H1 (cell line): ENCODE measurements at regions not wholly inside any gene's neighbourhood (a gene's known extent, or its start where the extent isn't known, plus 50 kb on each side); places are given as distances from the start of the nearest gene placed in this dataset.

Source experiments
- CTCF ChIA-PET: fragments of 300-600 bp; sonication (Branson Sonifier 250); formaldehyde crosslinking; loops from one replicate; lab custom pipeline; 2021; ENCODE audit not compliant: partially characterized antibody; lab: Charles Lee
- POLR2A ChIA-PET: fragments of 300-600 bp; sonication (Branson Sonifier 250); formaldehyde crosslinking; loops from one replicate; lab custom pipeline; 2021; ENCODE audit warnings: inconsistent platforms; ENCODE audit not compliant: partially characterized antibody; lab: Charles Lee
- DNase-seq, 2 experiments: peaks; one replicate each; pipeline versions ENCODE4 v3.0.0 to v3.0.0-alpha.2; 2010 to 2022; ENCODE audit warnings: low spot score in 2 of 2, low read depth in 1 of 2, mixed read lengths in 1 of 2
- FAIRE-seq: peaks from 2 replicates; lab custom pipeline; 2011; peaks lifted over from hg19 to GRCh38; lab: Jason Lieb, UNC
- H2AFZ ChIP-seq: 2 replicates; pipeline ENCODE4 v1.8.1; 2012; ENCODE audit warnings: low read length, inconsistent platforms
- H2AK5ac ChIP-seq: 2 replicates; pipeline ENCODE4 v1.6.1; 2013; ENCODE audit warnings: low read depth, low read length
- H2BK120ac ChIP-seq: replicated peaks from 2 replicates; pipeline ENCODE3; 2013; ENCODE audit warnings: low read depth, low read length, inconsistent platforms
- H2BK12ac ChIP-seq: 2 replicates; pipeline ENCODE4 v1.6.1; 2013; ENCODE audit warnings: low read depth, low read length
- H2BK15ac ChIP-seq: 2 replicates; pipeline ENCODE4 v1.6.1; 2013; ENCODE audit warnings: low read length
- H2BK20ac ChIP-seq: 2 replicates; pipeline ENCODE4 v1.6.1; 2013; ENCODE audit warnings: low read length
- H2BK5ac ChIP-seq: 2 replicates; pipeline ENCODE4 v1.6.1; 2013; ENCODE audit warnings: low read depth, low read length
- H3K14ac ChIP-seq: 2 replicates; pipeline ENCODE4 v1.6.1; 2013; ENCODE audit warnings: inconsistent platforms; ENCODE audit not compliant: insufficient read length
- H3K18ac ChIP-seq: 2 replicates; pipeline ENCODE4 v1.6.1; 2013; ENCODE audit warnings: low read length; ENCODE audit errors: extremely low read depth
- H3K23ac ChIP-seq: 2 replicates; pipeline ENCODE4 v1.6.1; 2013; ENCODE audit warnings: inconsistent platforms; ENCODE audit not compliant: insufficient read length
- H3K23me2 ChIP-seq: 2 replicates; pipeline ENCODE4 v1.6.1; 2013; ENCODE audit warnings: low read depth, low read length
- H3K27ac ChIP-seq: 2 replicates; pipeline ENCODE4 v1.6.1; 2011; ENCODE audit warnings: low read depth, low read length, inconsistent platforms
- H3K27me3 ChIP-seq, 4 experiments: replicated peaks in 1 of 4; 1 replicate in 1 of 4; 2 replicates in 3 of 4; pipeline versions ENCODE4 v1.6.1 to v1.8.1; 2011 to 2013; ENCODE audit warnings: low read length in 3 of 4, mild to moderate bottlenecking in 3 of 4, inconsistent platforms in 2 of 4, mixed read lengths in 2 of 4, moderate library complexity in 1 of 4; ENCODE audit not compliant: control insufficient read depth in 3 of 4, insufficient read depth in 3 of 4; ENCODE audit errors: extremely low read depth in 1 of 4
- H3K36me3 ChIP-seq, 4 experiments: 2 replicates each; pipeline versions ENCODE4 v1.6.1 to v1.8.1; 2011 to 2013; ENCODE audit warnings: mild to moderate bottlenecking in 4 of 4, low read length in 3 of 4, moderate library complexity in 2 of 4, control low read depth in 1 of 4, inconsistent platforms in 1 of 4; ENCODE audit not compliant: insufficient read depth in 4 of 4, control insufficient read depth in 2 of 4
- H3K4ac ChIP-seq: replicated peaks from 2 replicates; pipeline ENCODE3; 2013; ENCODE audit warnings: low read length, low read depth, mixed read lengths, inconsistent platforms; ENCODE audit not compliant: insufficient read length
- H3K4me1 ChIP-seq, 4 experiments: replicated peaks in 1 of 4; 1 replicate in 1 of 4; 2 replicates in 3 of 4; pipeline versions ENCODE4 v1.6.1 to v1.8.1; 2011 to 2013; ENCODE audit warnings: low read length in 3 of 4, inconsistent platforms in 2 of 4, mixed read lengths in 1 of 4; ENCODE audit not compliant: insufficient read depth in 4 of 4, control insufficient read depth in 3 of 4
- H3K4me2 ChIP-seq, 2 experiments: 2 replicates each; pipeline versions ENCODE4 v1.6.1 to v1.8.1; 2011 to 2013; ENCODE audit warnings: low read depth in 2 of 2, low read length in 2 of 2, control low read depth in 1 of 2, inconsistent platforms in 1 of 2, mild to moderate bottlenecking in 1 of 2; ENCODE audit not compliant: insufficient read depth in 1 of 2
- H3K4me3 ChIP-seq, 4 experiments: fragments of 200-600, 300-600 bp in 1 of 4; sonication (generic), shearing (Covaris generic), sonication (Bioruptor Twin) in 1 of 4; 2 replicates each; pipeline versions ENCODE4 v1.5.1 to v1.8.1; 2011 to 2016; ENCODE audit warnings: low read length in 4 of 4, low read depth in 3 of 4, control low read depth in 2 of 4, inconsistent platforms in 2 of 4, mild to moderate bottlenecking in 2 of 4, mixed read lengths in 1 of 4, moderate library complexity in 1 of 4; ENCODE audit not compliant: insufficient read depth in 2 of 4; ENCODE audit errors: extremely low read depth in 1 of 4
- H3K56ac ChIP-seq: replicated peaks from 2 replicates; pipeline ENCODE3; 2013; ENCODE audit warnings: low read depth, mild to moderate bottlenecking, mixed read lengths, low read length, inconsistent platforms; ENCODE audit not compliant: insufficient read length
- H3K79me1 ChIP-seq: 2 replicates; pipeline ENCODE4 v1.6.1; 2013; ENCODE audit warnings: low read depth, low read length, control low read depth
- H3K79me2 ChIP-seq, 2 experiments: 2 replicates each; pipeline versions ENCODE4 v1.6.1 to v1.8.1; 2012 to 2013; ENCODE audit warnings: low read length in 2 of 2, mild to moderate bottlenecking in 2 of 2, inconsistent platforms in 1 of 2; ENCODE audit not compliant: insufficient read depth in 2 of 2, control insufficient read depth in 1 of 2
- H3K9ac ChIP-seq, 4 experiments: replicated peaks in 1 of 4; 1 replicate in 1 of 4; 2 replicates in 3 of 4; pipeline versions ENCODE4 v1.6.1 to v1.8.1; 2011 to 2013; ENCODE audit warnings: low read depth in 3 of 4, low read length in 3 of 4, control low read depth in 2 of 4, mild to moderate bottlenecking in 2 of 4, moderate library complexity in 2 of 4, inconsistent platforms in 1 of 4; ENCODE audit errors: extremely low read depth in 1 of 4
- H3K9me3 ChIP-seq, 2 experiments: 2 replicates each; pipeline versions ENCODE4 v1.6.1 to v1.8.1; 2012 to 2013; ENCODE audit warnings: mild to moderate bottlenecking in 2 of 2, moderate library complexity in 2 of 2, control low read depth in 1 of 2, inconsistent platforms in 1 of 2, low read depth in 1 of 2, low read length in 1 of 2, mixed read lengths in 1 of 2; ENCODE audit not compliant: insufficient read depth in 2 of 2
- H4K20me1 ChIP-seq, 2 experiments: replicated peaks in 1 of 2; 2 replicates each; pipeline versions ENCODE3 to v1.8.1; 2011 to 2013; ENCODE audit warnings: inconsistent platforms in 2 of 2, low read length in 2 of 2, mild to moderate bottlenecking in 1 of 2; ENCODE audit not compliant: insufficient read depth in 2 of 2, control insufficient read depth in 1 of 2
- H4K5ac ChIP-seq: 2 replicates; pipeline ENCODE4 v1.6.1; 2013; ENCODE audit warnings: low read length, low read depth, mixed read lengths, inconsistent platforms; ENCODE audit not compliant: insufficient read length
- H4K8ac ChIP-seq: 2 replicates; pipeline ENCODE4 v1.8.0; 2013; ENCODE audit warnings: mild to moderate bottlenecking, moderate library complexity, low read length, inconsistent platforms; ENCODE audit not compliant: insufficient read depth; ENCODE audit errors: extremely low read depth
- H4K91ac ChIP-seq: replicated peaks from 2 replicates; pipeline ENCODE3; 2013; ENCODE audit warnings: low read length, mixed read lengths, inconsistent platforms; ENCODE audit not compliant: insufficient read length
- KDM1A ChIP-seq: fragments of 200-600, 300-600 bp; sonication (generic); IDR thresholded peaks from 2 replicates; pipeline ENCODE4 v1.7.1; 2016; ENCODE audit warnings: mild to moderate bottlenecking, low read length, borderline replicate concordance
- RXRA ChIP-seq: IDR thresholded peaks from 2 replicates; pipeline ENCODE4 v1.6.1; 2011; ENCODE audit warnings: low read depth, mild to moderate bottlenecking, low read length, moderate library complexity; ENCODE audit not compliant: insufficient read depth
- WGBS, 2 experiments: shearing (Covaris generic) in 1 of 2; methylation state at CpG; one replicate each; pipeline versions ENCODE4 v1.1.6 to v1.1.7; 2013 to 2015; ENCODE audit warnings: low lambda C conversion rate in 2 of 2, mixed read lengths in 2 of 2, inconsistent platforms in 1 of 2, low coverage in 1 of 2, missing lambda C conversion rate in 1 of 2; ENCODE audit not compliant: insufficient replicate concordance in 2 of 2, insufficient coverage in 1 of 2, insufficient read length in 1 of 2; ENCODE audit errors: extremely low coverage in 1 of 2, missing lambda C conversion rate in 1 of 2; 5-methylcytosine and 5-hydroxymethylcytosine counted together

GRCh38 chr11:129596351-129596750 is 219.3 kb upstream of the TMEM45B start:
- Histone ChIP-seq H3K4ac (no peak overlapping the region), H2BK120ac (no peak overlapping the region), H4K20me1 (no peaks in the 10 kb centered on the region), H3K79me2 (no peaks in the 10 kb centered on the region), H3K4me3 (no peak overlapping the region), H2AK5ac (no peak overlapping the region), H3K27me3 (no peaks in the 10 kb centered on the region), H3K23ac (no peak overlapping the region), H3K23me2 (no peaks in the 10 kb centered on the region; the same call in 1 of the 2 replicates), H3K4me2 (no peak overlapping the region), H2BK5ac (no peak overlapping the region), H3K79me1 (no peaks in the 10 kb centered on the region), H2AFZ (no peak overlapping the region), H3K56ac (no peak overlapping the region), H3K14ac (no peak overlapping the region), H3K36me3 (no peaks in the 10 kb centered on the region), H3K4me1 (peaks cover 0 to 5% (median 0%) of the 10 kb centered on the region in 4 experiments; a peak in 1 of 7 replicates), H3K27ac (no peak overlapping the region), H3K9me3 (no peaks in the 10 kb centered on the region), H3K18ac (no peak overlapping the region), H4K8ac (no peak overlapping the region), H2BK15ac (no peak overlapping the region), H4K91ac (no peak overlapping the region), H4K5ac (no peak overlapping the region), H2BK12ac (no peak overlapping the region), H2BK20ac (no peak overlapping the region), H3K9ac (no peak overlapping the region)
- ChIA-PET POLR2A (no interaction called here), CTCF (interaction anchor here (0.9 to 1.0 kb wide), 2 partner anchors 20 to 233 kb away, joined by 3 read pairs; no protein-coding TSS in a partner anchor)
- TF ChIP-seq KDM1A, result no peak
- TF ChIP-seq RXRA, result no peak
- 81% methylated on average over 4 of the region's 4 CpGs; no CpG with 5 or more reads in 1 of the 2 experiments for WGBS, 2 experiments
- FAIRE-seq (no peak), DNase-seq (no peak)
